ENCODE measurements at regions not wholly inside any gene's neighbourhood (a gene's known extent, or its start where the extent isn't known, plus 50 kb on each side); places are given as distances from the start of the nearest gene placed in this dataset.

GRCh38 chr13:34247596-34247995, 429.6 kb downstream of the RFC3 start:
- no peak for DNase-seq (ENCODE audit: low read depth, low spot score)
- FAIRE-seq, result no peak
- no TSS peak for BruUV-seq (replicated peaks)
- Histone ChIP-seq H3K9ac (replicated peaks; ENCODE audit: extremely low read depth, insufficient read depth, low read length) (no peak overlapping the region), H3K9me1 (replicated peaks; ENCODE audit: control insufficient read depth, extremely low read depth, insufficient read depth, low read length) (no peaks in the 10 kb centered on the region), H3K27ac (ENCODE audit: insufficient read depth, low read depth, low read length) (no peak overlapping the region), H2AFZ (ENCODE audit: low read depth, low read length) (no peak overlapping the region), H3K27me3 (ENCODE audit: control insufficient read depth in 2 of 2, insufficient read depth in 2 of 2, low read length in 2 of 2) (no peaks in the 10 kb centered on the region), H3K4me3 (replicated peaks in 1 of 3; ENCODE audit: insufficient read depth in 1 of 3, low read depth in 1 of 3, low read length in 3 of 3) (no peak overlapping the region), H3K4me2 (ENCODE audit: insufficient read depth, low read length) (no peak overlapping the region), H3K79me2 (ENCODE audit: control insufficient read depth, insufficient read depth, low read length) (no peaks in the 10 kb centered on the region), H3K4me1 (ENCODE audit: control insufficient read depth, extremely low read depth, insufficient read depth, low read length) (peaks cover 6% of the 10 kb centered on the region), H3K36me3 (ENCODE audit: control insufficient read depth in 2 of 2, extremely low read depth in 1 of 2, insufficient read depth in 2 of 2, low read length in 2 of 2) (no peaks in the 10 kb centered on the region), H4K20me1 (replicated peaks; ENCODE audit: control insufficient read depth, extremely low read depth, insufficient read depth, low read length) (no peaks in the 10 kb centered on the region), H3K9me3 (replicated peaks; ENCODE audit: control insufficient read depth, insufficient read depth, low read length) (no peaks in the 10 kb centered on the region)
- ChIA-PET POLR2A (no interaction called here), CTCF (no interaction called here)
- intact Hi-C loops (cut with micrococcal nuclease) (no loop called here), dilution Hi-C loops (cut with MboI; ENCODE audit: extremely low pct_ligation_motif_present, low sequenced_read_pairs) (no loop called here)
- TF ChIP-seq MAX (IDR thresholded peaks at IDR 0.05; ENCODE audit: insufficient read depth, insufficient read length) (no peak), CTCF (IDR thresholded peaks at IDR 0.05; ENCODE audit: extremely low read depth in 1 of 2, insufficient read depth in 1 of 2, low read depth in 1 of 2, low read length in 2 of 2) (no peak), EZH2 (IDR thresholded peaks at IDR 0.05; ENCODE audit: borderline replicate concordance, low read depth, low read length, severe bottlenecking) (no peak), POLR2A (IDR thresholded peaks at IDR 0.05; ENCODE audit: low read depth, low read length) (no peak), POLR2AphosphoS5 (IDR thresholded peaks at IDR 0.05; ENCODE audit: insufficient read depth, low read depth, low read length) (no peak), FOS (IDR thresholded peaks at IDR 0.05; ENCODE audit: borderline replicate concordance, insufficient read depth, low read length) (no peak), GATA2 (IDR thresholded peaks at IDR 0.05; ENCODE audit: insufficient read depth, insufficient read length, low read depth, low read length) (no peak), JUN (IDR thresholded peaks at IDR 0.05; ENCODE audit: borderline replicate concordance, insufficient read depth, insufficient read length, low read depth) (no peak), MYC (IDR thresholded peaks at IDR 0.05; ENCODE audit: low read depth, low read length) (no peak)
